HUES6 (cell line): ENCODE measurements at regions not wholly inside any gene's neighbourhood (a gene's known extent, or its start where the extent isn't known, plus 50 kb on each side); places are given as distances from the start of the nearest gene placed in this dataset.

ENCODE experiments used
- H3K27ac ChIP-seq: 2 replicates; pipeline ENCODE4 v1.7.0; 2013; ENCODE audit warnings: low read depth, mild to moderate bottlenecking, low read length, inconsistent platforms
- H3K27me3 ChIP-seq: 2 replicates; pipeline ENCODE4 v1.6.1; 2013; ENCODE audit warnings: low read length; ENCODE audit not compliant: control insufficient read depth, insufficient read depth
- H3K36me3 ChIP-seq: 2 replicates; pipeline ENCODE4 v1.6.1; 2013; ENCODE audit warnings: low read length; ENCODE audit not compliant: control insufficient read depth, insufficient read depth
- H3K4me1 ChIP-seq: 2 replicates; pipeline ENCODE4 v1.6.1; 2013; ENCODE audit warnings: low read length; ENCODE audit not compliant: control insufficient read depth, insufficient read depth
- H3K4me3 ChIP-seq: 2 replicates; pipeline ENCODE4 v1.5.1; 2013; ENCODE audit warnings: low read depth, low read length
- H3K9ac ChIP-seq: one replicate; pipeline ENCODE4 v1.6.1; 2013; ENCODE audit warnings: mild to moderate bottlenecking, low read length
- H3K9me3 ChIP-seq: 2 replicates; pipeline ENCODE4 v1.6.1; 2013; ENCODE audit warnings: low read depth, low read length; ENCODE audit not compliant: control insufficient read depth, insufficient read depth

DNA sequence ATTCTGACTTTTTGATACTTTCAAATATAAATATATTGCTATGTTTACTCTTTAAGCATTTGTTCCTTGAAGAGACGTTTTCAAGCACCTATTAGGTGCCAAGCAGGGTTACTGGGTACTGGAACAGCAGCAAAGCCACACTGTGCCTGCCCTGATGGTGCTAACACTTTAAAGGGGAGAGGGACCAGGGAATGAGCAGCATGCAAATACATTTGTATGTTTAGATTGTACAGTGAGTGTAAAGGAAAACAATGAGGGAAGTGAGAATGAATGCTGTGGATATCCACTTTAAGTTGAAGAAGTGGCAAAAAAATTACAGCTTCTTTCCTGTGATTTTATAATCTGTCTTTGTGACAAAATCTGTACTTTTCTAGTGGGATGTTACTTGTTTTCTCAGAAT lies 400.2 kb upstream of the ATP11B start:
- H3K9ac ChIP-seq: no peak overlapping the region
- H3K4me3 ChIP-seq: no peak overlapping the region
- H3K4me1 ChIP-seq: peaks cover 11% of the 10 kb centered on the region; the same call in 1 of the 2 replicates
- H3K27me3 ChIP-seq: no peaks in the 10 kb centered on the region
- H3K36me3 ChIP-seq: no peaks in the 10 kb centered on the region
- H3K27ac ChIP-seq: no peak overlapping the region
- H3K9me3 ChIP-seq: peaks cover 6% of the 10 kb centered on the region; the same call in 1 of the 2 replicates

GRCh38 chr3:182393830-182394367 lies 399.4 kb upstream of the ATP11B start:
- Histone ChIP-seq H3K4me3 (no peak overlapping the region), H3K4me1 (peaks cover 11% of the 10 kb centered on the region; the same call in 1 of the 2 replicates), H3K36me3 (no peaks in the 10 kb centered on the region), H3K9ac (no peak overlapping the region), H3K27me3 (no peaks in the 10 kb centered on the region), H3K27ac (no peak overlapping the region), H3K9me3 (peaks cover 5% of the 10 kb centered on the region; the same call in 1 of the 2 replicates)

DNA sequence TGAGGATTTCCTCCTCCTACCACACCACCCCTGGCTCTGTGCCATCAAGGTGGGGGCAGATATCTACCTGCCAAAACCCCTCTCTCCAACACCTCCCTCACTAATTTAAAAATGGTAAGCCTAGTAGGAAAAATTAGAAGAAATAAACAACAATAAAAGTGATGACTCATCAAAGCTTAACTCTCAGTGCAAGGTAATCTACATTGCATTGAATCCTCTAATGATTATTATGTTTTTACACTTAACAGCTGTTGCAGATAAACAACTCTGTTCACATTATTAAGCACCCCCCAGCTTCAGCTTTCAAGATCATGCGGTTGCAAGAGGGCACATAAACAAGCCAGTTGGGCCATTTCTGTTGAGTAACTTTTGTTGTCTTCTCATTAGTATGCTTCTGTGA lies 396.1 kb upstream of the ATP11B start:
- Histone ChIP-seq H3K27ac (no peak overlapping the region), H3K4me1 (peaks cover 23% of the 10 kb centered on the region), H3K9me3 (no peaks in the 10 kb centered on the region; the same call in 1 of the 2 replicates), H3K27me3 (no peaks in the 10 kb centered on the region), H3K9ac (no peak overlapping the region), H3K36me3 (no peaks in the 10 kb centered on the region), H3K4me3 (no peak overlapping the region)

GRCh38 chr3:182399978-182400737 lies 393.1 kb upstream of the ATP11B start:
- H3K9me3 ChIP-seq: no peaks in the 10 kb centered on the region; the same call in 1 of the 2 replicates
- peaks cover 12% of the 10 kb centered on the region for H3K4me1 ChIP-seq
- no peak overlapping the region for H3K27ac ChIP-seq
- H3K4me3 ChIP-seq: no peak overlapping the region
- H3K9ac ChIP-seq: no peak overlapping the region
- no peaks in the 10 kb centered on the region for H3K27me3 ChIP-seq
- H3K36me3 ChIP-seq: no peaks in the 10 kb centered on the region

GRCh38 chr3:182400838-182401237 lies 392.5 kb upstream of the ATP11B start:
- Histone ChIP-seq H3K4me3 (no peak overlapping the region), H3K36me3 (no peaks in the 10 kb centered on the region), H3K27ac (no peak overlapping the region), H3K9ac (no peak overlapping the region), H3K4me1 (peaks cover 17% of the 10 kb centered on the region), H3K9me3 (no peaks in the 10 kb centered on the region; the same call in 1 of the 2 replicates), H3K27me3 (no peaks in the 10 kb centered on the region)

GRCh38 chr3:182404031-182404430 lies 389.3 kb upstream of the ATP11B start:
- Histone ChIP-seq H3K4me3 (no peak overlapping the region), H3K4me1 (peaks cover 24% of the 10 kb centered on the region), H3K36me3 (no peaks in the 10 kb centered on the region), H3K9me3 (no peaks in the 10 kb centered on the region; the same call in 1 of the 2 replicates), H3K27me3 (no peaks in the 10 kb centered on the region), H3K27ac (no peak overlapping the region), H3K9ac (no peak overlapping the region)

GRCh38 chr3:182405759-182406158 lies 387.5 kb upstream of the ATP11B start:
- peaks cover 12% of the 10 kb centered on the region for H3K4me1 ChIP-seq
- H3K9ac ChIP-seq: no peak overlapping the region
- no peak overlapping the region for H3K27ac ChIP-seq
- H3K36me3 ChIP-seq: no peaks in the 10 kb centered on the region
- H3K27me3 ChIP-seq: no peaks in the 10 kb centered on the region
- no peak overlapping the region for H3K4me3 ChIP-seq
- no peaks in the 10 kb centered on the region; the same call in 1 of the 2 replicates for H3K9me3 ChIP-seq

DNA sequence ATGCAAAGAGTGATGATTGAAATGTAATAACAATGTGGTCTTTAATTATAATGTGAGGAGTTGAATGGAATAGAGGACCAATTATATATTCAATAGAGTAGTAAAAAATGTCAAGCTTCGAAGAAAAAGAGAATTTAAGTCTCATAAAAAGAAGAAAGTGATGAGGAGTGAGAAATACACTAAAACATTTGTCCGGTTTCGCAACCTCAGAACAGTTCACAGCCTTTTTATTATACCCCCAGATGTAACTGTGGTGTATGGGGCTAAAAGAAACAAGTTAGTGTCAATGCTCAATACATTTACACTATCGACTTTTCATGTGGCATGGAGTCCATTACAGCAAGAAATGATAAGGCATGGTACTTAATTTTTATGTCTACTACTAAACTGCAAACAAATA lies 386.5 kb upstream of the ATP11B start:
- Histone ChIP-seq H3K27me3 (no peaks in the 10 kb centered on the region), H3K4me1 (peaks cover 12% of the 10 kb centered on the region), H3K9ac (no peak overlapping the region), H3K4me3 (no peak overlapping the region), H3K36me3 (no peaks in the 10 kb centered on the region), H3K9me3 (no peaks in the 10 kb centered on the region; the same call in 1 of the 2 replicates), H3K27ac (no peak overlapping the region)

DNA sequence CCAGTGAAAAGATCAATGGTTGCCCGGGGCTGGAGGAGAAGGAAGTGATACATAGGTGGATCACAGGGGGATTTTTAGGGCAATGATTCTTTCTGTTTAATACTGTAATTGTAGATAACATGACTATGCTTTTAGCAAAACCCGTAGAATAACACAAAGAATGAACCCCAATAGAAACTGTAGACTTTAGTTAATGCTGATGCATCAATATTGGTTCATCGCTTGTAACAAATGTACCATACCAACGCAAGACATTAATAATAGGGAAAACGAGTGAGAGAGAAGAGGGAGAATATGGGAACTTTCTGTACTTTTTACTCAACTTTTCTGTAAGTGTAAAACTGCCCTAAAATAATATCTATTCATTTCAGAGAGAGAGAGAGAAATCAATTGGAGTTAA lies 383.3 kb upstream of the ATP11B start:
- Histone ChIP-seq H3K9ac (no peak overlapping the region), H3K4me3 (no peak overlapping the region), H3K36me3 (no peaks in the 10 kb centered on the region), H3K27ac (no peak overlapping the region), H3K9me3 (no peaks in the 10 kb centered on the region), H3K4me1 (peaks cover 17% of the 10 kb centered on the region), H3K27me3 (no peaks in the 10 kb centered on the region)

DNA sequence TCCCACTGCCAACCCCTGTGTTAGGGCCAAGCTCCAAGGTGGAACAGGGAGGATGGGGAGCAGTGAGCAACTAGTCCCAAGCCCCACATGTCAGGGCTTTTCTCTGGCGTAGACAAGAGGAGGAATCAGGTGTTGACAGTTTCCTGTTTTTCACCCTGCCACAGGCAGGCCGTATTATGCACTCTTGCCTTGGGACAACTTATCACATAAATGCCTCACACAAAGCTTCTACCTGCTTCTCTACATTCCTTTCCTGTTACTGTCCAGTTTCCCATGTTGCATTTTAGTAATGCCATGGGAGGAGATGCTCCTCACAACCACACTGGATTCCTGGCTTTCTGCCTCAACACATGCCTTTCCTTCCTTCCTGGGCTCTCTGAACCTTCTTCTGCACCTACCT lies 381.2 kb upstream of the ATP11B start:
- no peaks in the 10 kb centered on the region for H3K9me3 ChIP-seq
- H3K9ac ChIP-seq: no peak overlapping the region
- no peaks in the 10 kb centered on the region for H3K27me3 ChIP-seq
- H3K4me3 ChIP-seq: no peak overlapping the region
- H3K4me1 ChIP-seq: 0 out of 2 replicates have a peak, but pooled peaks cover 8% of the 10 kb centered on the region
- H3K27ac ChIP-seq: no peak overlapping the region
- H3K36me3 ChIP-seq: no peaks in the 10 kb centered on the region

- Histone ChIP-seq H3K4me1 (0 out of 2 replicates have a peak, but pooled peaks cover 8% of the 10 kb centered on the region), H3K9me3 (no peaks in the 10 kb centered on the region), H3K9ac (no peak overlapping the region), H3K27me3 (no peaks in the 10 kb centered on the region), H3K4me3 (no peak overlapping the region), H3K36me3 (no peaks in the 10 kb centered on the region), H3K27ac (no peak overlapping the region)
Measured at GRCh38 chr3:182413061-182413460, 380.2 kb upstream of the ATP11B start.
